ENCODE measurements at regions not wholly inside any gene's neighbourhood (a gene's known extent, or its start where the extent isn't known, plus 50 kb on each side); places are given as distances from the start of the nearest gene placed in this dataset.

- H3K27me3 Mint-ChIP-seq = peaks cover 4 to 14% (median 5%) of the 10 kb centered on the region in 3 donors
- no peaks in the 10 kb centered on the region for H3K36me3 Mint-ChIP-seq
- DNase-seq (no peak), ATAC-seq (ENCODE audit: low read depth in 2 of 2) (no peak)
- H3K9me3 Mint-ChIP-seq = peaks cover 0 to 9% (median 2%) of the 10 kb centered on the region in 7 donors
- no peaks in the 10 kb centered on the region for H3K4me1 Mint-ChIP-seq
- H3K4me3 Mint-ChIP-seq = no peak overlapping the region
- H3K27ac Mint-ChIP-seq = no peak overlapping the region
Observed at GRCh38 chr22:27551402-27551801, 250.2 kb downstream of the MN1 start.

GRCh38 chr22:27552176-27552575, 249.4 kb downstream of the MN1 start:
- H3K4me1 Mint-ChIP-seq = no peaks in the 10 kb centered on the region
- peaks cover 0 to 9% (median 2%) of the 10 kb centered on the region in 7 donors for H3K9me3 Mint-ChIP-seq
- DNase-seq (no peak), ATAC-seq (ENCODE audit: low read depth in 2 of 2) (no peak)
- no peaks in the 10 kb centered on the region for H3K36me3 Mint-ChIP-seq
- H3K27me3 Mint-ChIP-seq = peaks cover 4 to 14% (median 5%) of the 10 kb centered on the region in 3 donors
- H3K4me3 Mint-ChIP-seq = no peak overlapping the region
- no peak overlapping the region for H3K27ac Mint-ChIP-seq

GRCh38 chr22:27552863-27553262, 248.7 kb downstream of the MN1 start:
- DNase-seq (no peak), ATAC-seq (ENCODE audit: low read depth in 2 of 2) (no peak)
- Mint-ChIP-seq H3K27me3 (peaks cover 3 to 14% (median 5%) of the 10 kb centered on the region in 3 donors), H3K9me3 (peaks cover 0 to 9% (median 2%) of the 10 kb centered on the region in 7 donors), H3K36me3 (no peaks in the 10 kb centered on the region), H3K27ac (no peak overlapping the region), H3K4me3 (no peak overlapping the region), H3K4me1 (no peaks in the 10 kb centered on the region)

DNA sequence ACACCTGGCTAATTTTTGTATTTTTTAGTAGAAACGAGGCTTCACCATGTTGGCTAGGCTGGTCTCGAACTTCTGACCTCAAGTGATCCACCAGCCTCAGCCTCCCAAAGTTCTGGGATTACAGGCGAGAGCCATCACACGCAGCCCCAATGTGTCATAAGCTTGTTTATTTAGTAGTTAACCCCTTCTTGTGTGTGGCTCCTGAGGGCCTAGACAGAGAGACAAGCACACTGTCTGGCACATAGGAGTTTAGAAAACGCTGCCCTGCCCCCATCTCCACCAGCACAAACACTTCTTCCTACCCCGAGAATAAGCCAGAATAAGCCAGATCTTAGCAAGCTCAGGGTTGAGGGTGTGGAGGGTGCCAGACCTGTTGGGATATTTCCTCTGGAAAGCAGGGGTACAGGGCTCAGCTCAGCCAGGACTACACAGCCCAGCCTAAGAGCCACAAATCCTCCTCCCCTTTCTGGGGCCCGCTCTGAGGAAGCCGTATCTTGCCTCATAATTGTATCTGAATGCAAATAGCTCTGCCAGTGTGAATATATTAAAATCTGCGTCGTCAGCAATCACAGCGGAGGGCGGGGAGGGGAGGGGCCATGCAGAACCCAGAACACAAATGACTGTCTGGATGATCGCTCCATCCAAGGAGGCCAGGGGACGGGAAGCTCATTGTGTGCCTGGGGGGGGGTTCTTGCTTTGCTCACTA, 247.3 kb downstream of the MN1 start:
- Mint-ChIP-seq H3K27ac (no peak overlapping the region), H3K36me3 (no peaks in the 10 kb centered on the region), H3K4me1 (no peaks in the 10 kb centered on the region), H3K4me3 (no peak overlapping the region), H3K9me3 (peaks cover 0 to 9% (median 2%) of the 10 kb centered on the region in 7 donors), H3K27me3 (peaks cover 0 to 14% (median 5%) of the 10 kb centered on the region in 3 donors)
- no peak for ATAC-seq (ENCODE audit: low read depth in 2 of 2)
- DNase-seq = no peak

- DNase-seq (no peak), ATAC-seq (ENCODE audit: low read depth in 2 of 2) (no peak)
- Mint-ChIP-seq H3K4me1 (no peaks in the 10 kb centered on the region), H3K4me3 (no peak overlapping the region), H3K36me3 (no peaks in the 10 kb centered on the region), H3K9me3 (peaks cover 0 to 9% (median 2%) of the 10 kb centered on the region in 7 donors), H3K27ac (no peak overlapping the region), H3K27me3 (peaks cover 0 to 14% (median 2%) of the 10 kb centered on the region in 3 donors)
Observed at GRCh38 chr22:27554841-27555456, 246.6 kb downstream of the MN1 start.

GRCh38 chr22:27556371-27556770, 245.2 kb downstream of the MN1 start:
- no peak overlapping the region for H3K27ac Mint-ChIP-seq

DNA sequence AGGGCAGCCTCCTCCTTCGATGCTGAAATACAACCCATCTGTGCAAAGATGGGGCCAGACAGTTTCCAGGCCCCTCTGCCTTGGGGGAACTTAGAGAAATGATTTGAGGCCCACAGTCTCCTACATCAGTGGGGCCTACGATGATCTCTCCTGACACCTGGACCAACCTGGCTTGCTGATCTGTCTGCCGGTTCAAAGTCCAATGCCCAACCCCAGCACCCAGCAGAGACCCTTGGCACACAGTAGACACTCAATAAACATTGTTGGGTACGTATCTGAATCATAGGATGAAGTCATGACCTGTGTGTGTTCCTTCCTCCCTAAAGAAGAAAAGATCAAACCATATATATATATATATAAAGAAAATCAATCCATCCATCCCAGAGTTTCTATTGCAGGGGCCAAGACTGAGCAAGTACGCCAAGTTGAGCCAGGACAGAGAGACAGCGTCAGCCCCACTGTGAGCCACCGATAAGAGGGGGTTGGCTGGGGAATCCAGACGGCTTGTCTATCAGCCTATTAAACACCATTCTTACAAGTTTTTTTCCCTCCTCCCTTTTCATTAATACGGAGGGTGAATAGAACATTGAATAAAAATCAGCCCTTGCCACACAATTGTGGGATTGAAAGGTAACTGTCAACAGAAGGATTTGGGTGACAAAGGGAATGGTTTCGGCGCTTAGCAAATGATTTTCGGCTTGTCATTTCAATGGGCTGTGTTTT, 244.1 kb downstream of the MN1 start:
- no peaks in the 10 kb centered on the region for H3K4me1 Mint-ChIP-seq
- no peaks in the 10 kb centered on the region for H3K36me3 Mint-ChIP-seq
- DNase-seq (no peak), ATAC-seq (ENCODE audit: low read depth in 2 of 2) (no peak)
- peaks cover 0 to 14% (median 0%) of the 10 kb centered on the region in 3 donors for H3K27me3 Mint-ChIP-seq
- H3K9me3 Mint-ChIP-seq = peaks cover 0 to 6% (median 2%) of the 10 kb centered on the region in 7 donors
- H3K4me3 Mint-ChIP-seq = no peak overlapping the region
- H3K27ac Mint-ChIP-seq = no peak overlapping the region

More at GRCh38 chr22:27556371-27556770, 245.2 kb downstream of the MN1 start:
- DNase-seq (no peak), ATAC-seq (ENCODE audit: low read depth in 2 of 2) (no peak)
- Mint-ChIP-seq H3K4me1 (no peaks in the 10 kb centered on the region), H3K4me3 (no peak overlapping the region), H3K36me3 (no peaks in the 10 kb centered on the region), H3K9me3 (peaks cover 0 to 9% (median 2%) of the 10 kb centered on the region in 7 donors), H3K27me3 (peaks cover 0 to 14% (median 0%) of the 10 kb centered on the region in 3 donors)

- no peak overlapping the region for H3K4me3 Mint-ChIP-seq
- no peak for ATAC-seq (ENCODE audit: low read depth in 2 of 2)
- no peak for DNase-seq
- H3K9me3 Mint-ChIP-seq = peaks cover 0 to 7% (median 0%) of the 10 kb centered on the region in 7 donors
- peaks cover 0 to 14% (median 0%) of the 10 kb centered on the region in 3 donors for H3K27me3 Mint-ChIP-seq
- peak overlapping the region in 1 of 6 donors; percentile 2 for H3K27ac Mint-ChIP-seq
- H3K4me1 Mint-ChIP-seq = no peaks in the 10 kb centered on the region
- no peaks in the 10 kb centered on the region for H3K36me3 Mint-ChIP-seq
Observed at GRCh38 chr22:27558658-27559371, 242.7 kb downstream of the MN1 start.

GRCh38 chr22:27560781-27561180, 240.8 kb downstream of the MN1 start:
- no peak overlapping the region for H3K4me3 Mint-ChIP-seq
- H3K4me1 Mint-ChIP-seq = no peaks in the 10 kb centered on the region
- H3K27ac Mint-ChIP-seq = no peak overlapping the region
- ATAC-seq (ENCODE audit: low read depth in 2 of 2) (no peak), DNase-seq (no peak)
- H3K27me3 Mint-ChIP-seq = peaks cover 0 to 7% (median 2%) of the 10 kb centered on the region in 3 donors
- peaks cover 0 to 14% (median 2%) of the 10 kb centered on the region in 7 donors for H3K9me3 Mint-ChIP-seq
- no peaks in the 10 kb centered on the region for H3K36me3 Mint-ChIP-seq

GRCh38 chr22:27561286-27561904, 240.2 kb downstream of the MN1 start:
- no peak overlapping the region for H3K4me3 Mint-ChIP-seq
- no peak for ATAC-seq (ENCODE audit: low read depth in 2 of 2)
- no peak for DNase-seq
- peaks cover 0 to 14% (median 2%) of the 10 kb centered on the region in 7 donors for H3K9me3 Mint-ChIP-seq
- no peaks in the 10 kb centered on the region for H3K36me3 Mint-ChIP-seq
- no peaks in the 10 kb centered on the region for H3K4me1 Mint-ChIP-seq
- peaks cover 0 to 7% (median 0%) of the 10 kb centered on the region in 3 donors for H3K27me3 Mint-ChIP-seq
- H3K27ac Mint-ChIP-seq = no peak overlapping the region

GRCh38 chr22:27564806-27565205, 236.8 kb downstream of the MN1 start:
- Mint-ChIP-seq H3K27me3 (peaks cover 0 to 12% (median 0%) of the 10 kb centered on the region in 3 donors), H3K4me3 (no peak overlapping the region), H3K9me3 (peaks cover 0 to 14% (median 2%) of the 10 kb centered on the region in 7 donors), H3K4me1 (no peaks in the 10 kb centered on the region), H3K27ac (no peak overlapping the region), H3K36me3 (no peaks in the 10 kb centered on the region)
- ATAC-seq (ENCODE audit: low read depth in 2 of 2) (no peak), DNase-seq (no peak)

DNA sequence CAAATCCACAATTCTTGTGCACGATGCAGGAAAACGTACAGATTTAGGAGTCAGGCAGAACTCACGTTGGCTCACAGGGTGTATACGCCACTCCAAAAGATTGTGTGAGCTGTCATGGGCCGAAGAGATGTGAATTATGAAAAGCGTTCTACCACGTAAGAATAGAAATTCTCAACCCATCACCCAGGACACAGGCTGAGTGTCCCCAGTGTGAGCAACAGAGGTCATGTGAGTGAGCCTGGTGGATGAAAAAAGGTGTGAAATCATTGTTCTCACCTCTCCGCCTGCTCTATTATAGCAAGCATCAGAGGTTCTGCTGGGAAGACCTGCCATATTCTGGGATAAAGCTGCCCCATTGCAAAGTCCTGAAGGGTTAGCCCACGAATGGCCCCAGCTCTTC, 235.0 kb downstream of the MN1 start:
- no peaks in the 10 kb centered on the region for H3K36me3 Mint-ChIP-seq
- peaks cover 7 to 20% (median 13%) of the 10 kb centered on the region in 3 donors for H3K27me3 Mint-ChIP-seq
- H3K4me1 Mint-ChIP-seq = no peaks in the 10 kb centered on the region

GRCh38 chr22:27568265-27568664, 233.3 kb downstream of the MN1 start:
- Mint-ChIP-seq H3K27ac (no peak overlapping the region), H3K4me3 (no peak overlapping the region), H3K36me3 (peaks cover 0 to 4% of the 10 kb centered on the region in 2 donors), H3K4me1 (no peaks in the 10 kb centered on the region), H3K27me3 (peaks cover 12 to 29% (median 25%) of the 10 kb centered on the region in 3 donors), H3K9me3 (peaks cover 0 to 27% (median 2%) of the 10 kb centered on the region in 7 donors)
- ATAC-seq (ENCODE audit: low read depth in 2 of 2) (no peak), DNase-seq (no peak)

More for the DNA sequence above, 235.0 kb downstream of the MN1 start:
- ATAC-seq (ENCODE audit: low read depth in 2 of 2) (no peak), DNase-seq (no peak)
- Mint-ChIP-seq H3K9me3 (peaks cover 0 to 18% (median 2%) of the 10 kb centered on the region in 7 donors), H3K4me3 (no peak overlapping the region), H3K27ac (no peak overlapping the region)
